Hematopoietic multipotent progenitor cell treated with erythropoietin and hydrocortisone succinate and interleukin-3 and kit ligand, for 6 days (in vitro differentiated cells): ENCODE measurements at regions not wholly inside any gene's neighbourhood (a gene's known extent, or its start where the extent isn't known, plus 50 kb on each side); places are given as distances from the start of the nearest gene placed in this dataset.

Experiments used
- DNase-seq: peaks from one replicate; pipeline ENCODE4 v3.0.0-alpha.2; 2015

DNA sequence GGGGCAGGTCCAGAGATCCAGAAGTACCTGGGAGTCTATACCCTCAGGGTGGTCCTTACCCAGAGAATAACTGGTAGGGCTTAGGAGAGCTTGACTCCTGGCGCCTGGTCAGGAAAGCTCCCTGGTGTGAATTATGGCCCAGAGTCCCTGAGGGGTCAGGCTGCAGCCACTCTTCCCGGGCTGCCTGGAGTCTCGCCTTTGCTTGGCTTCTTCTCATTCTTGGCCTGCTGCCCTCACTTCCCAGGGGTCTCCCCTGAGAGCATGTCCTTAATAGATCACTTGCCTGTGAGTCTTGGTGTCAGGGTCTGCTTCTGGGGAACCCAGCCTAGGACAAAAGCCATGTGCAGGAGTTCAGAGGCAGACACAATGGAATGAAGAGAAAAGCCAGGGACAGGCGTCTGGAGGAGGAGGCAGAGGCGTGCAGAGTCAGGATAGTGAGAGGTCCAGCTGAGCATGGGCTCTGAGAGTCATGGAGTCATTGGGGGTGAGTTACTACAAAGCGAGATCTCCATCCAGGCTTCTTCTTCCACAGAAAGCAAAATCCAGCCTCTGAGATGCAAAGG is 212.3 kb downstream of the TFAP2C start:
- DNase-seq, result no peak

DNA sequence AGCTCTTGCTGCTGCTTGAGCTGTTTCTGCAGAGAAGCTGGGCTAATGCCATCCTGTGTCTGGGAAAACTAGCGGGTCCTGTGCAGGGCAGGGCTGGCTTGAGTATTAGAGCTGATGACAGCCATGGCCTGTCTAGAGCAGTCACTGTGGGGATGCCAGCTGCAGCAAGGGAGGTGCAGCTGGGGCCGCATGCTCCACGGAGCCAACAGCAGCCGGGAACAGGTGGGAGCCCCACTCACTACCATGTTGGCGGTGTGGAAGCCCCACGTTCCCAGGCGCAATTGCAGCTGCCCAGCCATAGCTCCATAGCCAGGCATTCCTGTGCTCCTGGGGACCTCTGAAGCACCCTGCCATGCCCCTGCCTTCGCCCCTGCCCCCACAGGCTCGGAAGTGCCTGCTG is 212.9 kb downstream of the TFAP2C start:
- DNase-seq, result no peak

DNA sequence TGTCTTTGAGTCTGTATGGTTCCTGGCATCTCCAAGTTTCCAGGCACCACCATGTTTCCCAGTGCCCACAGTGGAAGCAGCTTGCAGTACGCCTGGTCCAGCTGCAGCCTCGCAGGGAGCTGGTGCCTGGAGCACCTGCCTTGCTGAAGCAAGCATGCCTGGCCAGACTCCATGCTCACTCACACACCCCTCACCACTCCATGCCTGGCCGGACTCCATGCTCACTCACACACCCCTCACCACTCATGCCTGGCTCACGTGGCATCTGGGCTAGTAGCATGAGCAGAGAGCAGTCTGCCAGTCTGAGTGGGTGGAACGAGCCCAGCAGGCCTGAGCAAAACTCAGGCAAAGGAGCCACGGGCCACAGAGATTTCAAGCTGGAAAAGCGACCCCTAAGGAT is 214.3 kb downstream of the TFAP2C start:
- no peak for DNase-seq

DNA sequence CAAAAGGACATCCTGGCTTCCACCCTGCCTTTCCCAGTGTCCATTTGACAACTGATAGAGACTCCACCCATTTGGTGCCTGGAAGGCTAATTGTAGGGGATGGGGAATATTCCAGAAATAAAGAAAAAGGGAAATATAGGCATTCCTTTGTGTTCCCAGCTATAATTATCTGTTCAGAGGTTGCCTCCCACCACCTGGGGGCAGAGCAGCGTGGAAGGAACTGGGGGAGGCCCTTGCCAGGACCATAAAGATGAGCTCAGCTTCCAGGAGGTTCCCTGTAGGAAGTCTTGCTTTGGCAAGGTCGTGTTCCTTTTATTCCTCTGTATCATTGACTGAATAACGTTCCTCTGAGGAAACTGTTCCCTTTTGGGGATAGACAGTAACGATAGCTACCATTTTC is 214.7 kb downstream of the TFAP2C start:
- DNase-seq, result no peak

DNA sequence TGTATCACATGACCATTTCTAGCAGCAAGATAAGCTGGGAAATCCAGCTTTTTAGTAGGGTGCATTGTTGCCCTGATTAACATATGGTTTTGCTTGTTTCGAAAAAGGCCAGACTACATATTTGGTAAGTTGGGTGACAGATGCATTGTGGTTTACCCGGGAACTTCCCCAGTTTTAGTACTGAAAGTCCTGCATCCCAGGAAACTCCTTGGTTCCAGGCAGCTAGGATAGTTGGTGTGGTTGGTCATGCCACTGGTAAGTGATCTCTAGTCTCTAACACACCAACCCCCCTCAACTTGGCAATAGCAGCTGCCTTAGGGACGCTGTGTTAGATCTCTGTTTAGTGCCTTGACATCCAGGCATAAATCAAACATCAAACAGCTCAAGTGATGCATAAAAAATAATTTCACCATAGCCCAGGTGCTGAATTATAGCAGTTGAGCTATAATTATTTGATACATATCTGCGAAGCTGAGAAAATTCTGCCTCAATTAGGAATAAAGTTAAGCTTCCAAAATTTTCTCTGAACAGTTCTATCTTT is 216.5 kb downstream of the TFAP2C start:
- DNase-seq, result no peak

DNA sequence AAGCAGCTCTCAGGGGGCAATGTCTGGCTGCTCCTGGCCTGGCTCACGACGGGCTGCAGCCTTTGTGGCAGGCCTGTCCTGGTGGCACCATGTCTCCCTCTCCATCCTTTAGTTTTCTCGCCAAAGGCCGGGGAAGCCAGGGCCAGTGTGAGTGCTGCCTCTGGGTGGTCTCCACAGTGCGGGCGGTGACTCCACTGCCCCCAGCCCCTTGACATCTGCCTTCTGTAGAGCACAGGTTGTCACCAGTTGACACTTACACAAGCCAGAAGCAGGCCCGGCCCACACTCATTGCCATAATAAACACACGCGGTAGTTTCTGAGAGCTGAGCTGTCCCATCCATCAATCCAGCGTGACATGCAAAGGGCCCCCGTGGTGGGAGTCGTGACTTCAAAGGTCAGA is 219.5 kb downstream of the TFAP2C start:
- no peak for DNase-seq

DNA sequence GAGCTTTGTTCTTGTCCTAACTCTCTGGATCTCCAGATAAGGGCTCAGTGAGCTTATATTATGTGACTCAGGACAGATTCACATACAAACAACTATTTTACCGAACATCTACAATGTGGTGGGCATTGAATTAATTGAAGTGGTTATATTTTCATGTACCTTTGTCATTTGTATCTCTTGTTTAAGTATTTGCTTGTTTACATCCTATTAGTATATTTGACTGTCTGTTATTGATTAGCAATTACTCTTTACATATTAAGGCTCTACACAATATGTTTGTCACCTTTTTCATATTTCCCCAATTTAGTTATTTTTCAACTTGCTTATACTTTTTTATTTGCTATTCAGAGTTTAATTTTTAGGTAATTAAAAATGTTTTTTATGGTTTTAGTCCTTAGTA is 222.4 kb downstream of the TFAP2C start:
- DNase-seq, result no peak

DNA sequence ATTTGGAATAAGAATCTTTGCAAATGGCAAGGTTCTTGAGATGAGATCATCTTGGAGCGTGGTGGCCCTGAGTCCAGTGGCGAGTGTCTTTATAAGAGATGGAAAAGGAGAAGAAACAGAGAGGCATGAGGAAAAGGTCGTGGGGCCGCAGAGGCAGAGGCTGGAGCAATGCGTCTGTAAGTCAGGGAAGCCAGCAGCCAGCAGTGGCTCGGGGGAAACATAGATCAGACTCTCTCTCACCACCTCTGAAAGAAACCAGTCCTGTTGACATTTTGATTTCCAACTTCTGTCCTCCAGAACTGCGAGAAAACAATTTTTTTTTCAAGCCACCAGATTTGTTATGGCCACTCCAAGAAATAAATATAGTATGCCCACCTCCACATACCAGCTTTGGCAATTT is 226.6 kb downstream of the TFAP2C start:
- DNase-seq, result no peak

DNA sequence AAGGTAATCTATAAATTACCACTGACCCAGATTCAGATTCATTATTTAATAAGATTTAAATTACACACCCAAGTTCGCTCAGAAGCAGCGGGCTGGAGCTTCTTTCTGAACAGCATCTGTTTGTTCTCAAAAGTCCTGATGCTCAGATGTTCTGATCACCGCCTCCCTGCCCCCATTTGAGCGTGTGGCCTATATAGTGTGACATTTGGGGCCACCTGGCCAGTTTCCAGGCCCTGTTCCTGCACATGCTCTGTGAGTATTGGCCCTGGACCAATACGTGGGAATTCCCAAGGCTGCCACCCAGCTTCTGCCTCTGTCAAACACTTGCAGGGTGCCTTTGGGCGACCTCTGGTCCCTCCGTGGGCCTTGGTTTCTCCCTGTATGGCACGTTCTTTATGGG is 228.8 kb downstream of the TFAP2C start:
- DNase-seq, result no peak

DNA sequence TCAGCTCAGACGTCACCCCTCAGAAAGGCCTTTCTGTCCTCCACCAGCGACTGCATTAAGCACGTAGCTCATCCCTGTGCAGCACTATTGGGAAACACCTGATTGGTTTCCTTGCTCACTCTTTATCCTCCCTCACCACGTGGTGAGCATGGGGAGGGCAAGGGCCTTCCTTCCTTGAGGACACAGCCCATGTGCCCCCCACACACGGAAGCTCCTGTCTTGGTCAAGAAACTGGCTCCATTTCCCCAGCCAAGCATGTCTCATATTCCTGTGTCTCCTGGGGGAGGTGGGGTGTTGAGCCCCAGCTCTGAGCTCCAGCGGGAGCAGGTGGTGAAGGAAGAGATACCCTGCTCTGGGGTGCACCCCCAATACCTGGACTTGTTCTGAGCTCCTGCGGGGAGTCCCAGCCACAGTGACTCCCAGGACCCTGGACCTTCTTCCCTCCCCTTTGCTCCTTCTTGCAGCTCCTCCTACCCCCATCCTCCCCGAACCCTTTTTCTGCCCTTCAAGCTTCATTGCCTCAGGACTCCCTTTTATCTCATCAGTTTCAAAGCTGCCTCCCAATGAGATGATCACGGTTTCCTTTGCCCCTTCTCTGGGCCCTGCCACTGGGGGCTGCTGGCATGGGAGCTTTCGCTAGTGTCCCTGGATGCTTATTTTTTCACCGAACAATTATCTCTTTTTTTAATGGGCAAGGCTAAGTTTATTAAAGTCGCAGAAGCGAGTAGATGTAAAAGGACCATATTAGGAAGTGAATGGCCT is 230.1 kb downstream of the TFAP2C start:
- no peak for DNase-seq

DNA sequence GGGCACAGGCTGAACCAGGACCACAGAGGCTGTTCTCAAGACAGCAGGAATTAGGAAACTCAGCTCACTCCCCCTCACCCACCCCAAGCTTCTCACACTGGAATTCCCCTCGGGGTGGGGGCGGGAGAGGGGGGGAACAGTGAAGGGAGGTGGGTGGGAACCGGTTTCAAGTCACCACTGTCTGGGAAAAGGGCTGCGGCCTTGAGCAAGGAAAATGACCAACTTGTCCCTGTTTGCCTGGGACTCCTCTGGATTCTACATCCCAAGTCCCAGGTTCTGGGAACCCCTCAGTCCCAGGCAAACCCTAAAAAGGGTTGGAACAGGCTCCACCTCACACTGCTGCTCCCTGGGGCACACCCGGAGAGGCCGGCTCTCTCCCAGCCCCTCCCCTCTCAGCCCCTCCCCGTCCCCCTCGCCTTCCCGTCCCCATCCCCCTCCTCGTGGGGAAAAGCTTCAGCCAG is 230.7 kb downstream of the TFAP2C start:
- DNase-seq, result no peak

DNA sequence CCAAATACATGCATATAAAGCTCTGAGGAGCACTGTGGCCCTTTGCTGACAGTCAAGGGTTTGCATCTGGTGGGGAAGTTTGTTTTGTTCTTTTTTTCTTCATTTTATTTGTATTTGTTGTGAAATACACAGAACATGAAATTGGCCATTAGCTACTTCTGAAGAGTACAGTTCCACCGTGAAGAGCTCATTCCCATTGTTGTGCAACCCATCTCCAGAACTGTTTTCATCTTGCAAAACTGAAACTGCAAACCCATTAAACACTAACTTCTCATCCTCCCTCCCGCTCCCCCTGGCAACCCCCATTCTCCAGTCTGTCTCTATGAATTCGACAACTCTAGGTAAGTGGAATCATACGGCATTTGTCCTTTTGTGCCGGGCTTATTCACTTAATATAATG is 231.3 kb downstream of the TFAP2C start:
- no peak for DNase-seq

DNA sequence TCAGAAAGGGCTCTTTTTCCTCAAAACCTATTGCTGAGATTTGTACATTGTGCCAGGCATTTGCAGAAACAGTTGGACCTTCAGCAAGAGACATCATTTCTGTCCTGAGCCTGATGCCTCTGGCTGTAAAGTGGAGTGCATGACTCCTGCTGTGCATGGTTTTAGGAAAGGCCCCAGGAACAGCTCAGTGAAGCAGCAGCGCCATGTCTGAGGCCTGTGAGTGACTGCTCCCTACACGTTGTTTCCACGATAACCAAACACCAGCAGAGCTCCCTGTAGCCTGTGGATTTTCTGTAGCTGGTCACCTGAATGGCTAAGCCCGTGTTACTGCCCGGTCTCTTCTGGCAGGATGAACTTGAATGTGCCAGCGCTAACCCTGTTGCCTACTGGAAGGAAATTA is 232.5 kb downstream of the TFAP2C start:
- no peak for DNase-seq

DNA sequence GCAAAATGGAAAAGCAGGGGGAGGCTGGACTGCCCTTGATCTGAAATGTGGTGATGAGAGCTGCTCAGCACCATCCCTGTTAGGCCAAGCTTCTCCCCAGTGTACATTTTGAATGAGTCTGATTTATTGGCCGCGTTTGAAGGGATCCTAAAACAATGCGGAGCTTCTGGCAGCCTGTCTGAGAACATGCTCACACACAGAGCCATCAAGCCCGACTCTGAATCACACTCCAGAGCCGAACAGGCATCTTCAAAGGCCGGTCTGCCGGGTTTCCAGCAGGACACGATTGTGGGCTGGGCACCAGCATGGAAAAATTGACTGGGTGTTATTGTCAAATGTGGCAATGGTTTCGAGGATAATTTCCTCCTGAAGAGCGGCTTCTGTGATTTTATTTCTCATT is 235.9 kb downstream of the TFAP2C start:
- DNase-seq, result no peak

DNA sequence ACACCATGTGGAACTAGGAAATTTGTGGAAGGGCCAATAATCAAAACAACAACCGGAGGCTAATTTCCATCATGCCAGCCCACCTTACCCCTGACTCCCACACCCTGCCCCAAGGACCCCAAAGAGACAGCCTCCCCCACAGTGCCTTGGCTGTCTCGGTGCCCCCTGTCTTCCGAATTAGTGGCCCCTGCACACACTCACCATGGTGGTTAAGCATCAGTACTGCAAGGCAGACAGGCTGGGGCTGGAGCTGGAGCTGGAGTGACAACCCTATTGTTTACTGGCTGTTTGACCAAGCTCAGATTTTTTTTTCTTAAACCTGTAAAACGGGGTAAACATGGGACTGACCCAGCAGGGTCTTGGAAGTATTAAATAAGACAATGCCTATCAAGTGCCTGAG is 238.0 kb downstream of the TFAP2C start:
- DNase-seq, result no peak

DNA sequence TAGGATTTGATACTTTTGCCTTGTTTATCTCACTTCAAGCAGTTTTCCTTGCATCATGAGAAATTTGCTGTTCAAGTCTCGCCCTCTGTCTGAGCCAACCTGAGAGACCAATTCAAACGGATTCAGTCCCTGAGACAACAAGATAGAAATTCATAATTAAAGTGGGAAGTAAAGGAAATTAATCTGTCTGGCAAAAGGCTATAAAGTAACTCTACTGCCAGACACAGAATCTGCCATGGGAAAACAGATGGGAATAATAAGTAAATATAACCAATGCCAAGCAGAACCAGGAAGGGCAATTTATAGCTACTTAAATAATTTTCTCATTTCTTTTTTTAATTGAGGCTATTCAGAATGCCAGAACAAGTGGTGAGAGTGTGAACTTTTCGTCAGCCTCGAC is 239.6 kb downstream of the TFAP2C start:
- DNase-seq, result no peak

DNA sequence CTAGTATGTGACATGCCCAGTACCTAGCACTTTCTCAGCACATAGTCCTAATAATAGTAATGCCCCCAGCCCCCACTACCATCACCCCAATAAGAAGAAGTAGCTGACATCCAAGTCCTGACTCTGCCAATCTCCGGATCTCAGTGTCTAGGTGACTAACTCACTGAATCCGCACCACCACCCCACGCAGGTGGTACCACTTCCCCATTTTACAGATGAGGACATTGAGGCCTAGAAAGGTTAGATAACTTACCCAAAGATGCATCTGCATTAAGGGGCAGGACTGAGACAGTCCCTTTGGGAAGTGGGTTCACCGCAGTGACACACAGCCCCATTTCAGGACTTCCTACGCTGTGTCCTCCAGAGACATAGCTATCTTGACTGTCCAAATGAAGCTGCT is 241.2 kb downstream of the TFAP2C start:
- no peak for DNase-seq

DNA sequence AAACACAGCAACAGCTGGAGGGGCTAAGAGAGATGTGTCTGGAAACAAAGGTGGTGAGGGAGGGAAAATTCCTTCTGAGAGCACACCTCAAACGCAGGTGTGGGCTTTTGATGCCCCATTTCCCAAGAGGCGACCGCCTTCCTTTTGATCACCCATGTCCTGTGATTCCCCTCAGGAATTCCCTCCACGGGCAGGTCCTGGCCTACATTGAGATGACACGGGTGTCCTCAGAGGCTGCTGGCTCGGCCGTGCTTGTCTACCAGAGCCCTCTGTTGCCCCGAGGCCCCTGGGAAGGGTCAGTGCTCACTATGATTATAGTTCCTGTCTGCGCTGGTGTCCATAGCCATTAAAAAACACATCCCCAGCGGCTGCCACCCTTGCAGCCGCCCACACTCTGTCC is 242.6 kb downstream of the TFAP2C start:
- DNase-seq, result no peak

DNA sequence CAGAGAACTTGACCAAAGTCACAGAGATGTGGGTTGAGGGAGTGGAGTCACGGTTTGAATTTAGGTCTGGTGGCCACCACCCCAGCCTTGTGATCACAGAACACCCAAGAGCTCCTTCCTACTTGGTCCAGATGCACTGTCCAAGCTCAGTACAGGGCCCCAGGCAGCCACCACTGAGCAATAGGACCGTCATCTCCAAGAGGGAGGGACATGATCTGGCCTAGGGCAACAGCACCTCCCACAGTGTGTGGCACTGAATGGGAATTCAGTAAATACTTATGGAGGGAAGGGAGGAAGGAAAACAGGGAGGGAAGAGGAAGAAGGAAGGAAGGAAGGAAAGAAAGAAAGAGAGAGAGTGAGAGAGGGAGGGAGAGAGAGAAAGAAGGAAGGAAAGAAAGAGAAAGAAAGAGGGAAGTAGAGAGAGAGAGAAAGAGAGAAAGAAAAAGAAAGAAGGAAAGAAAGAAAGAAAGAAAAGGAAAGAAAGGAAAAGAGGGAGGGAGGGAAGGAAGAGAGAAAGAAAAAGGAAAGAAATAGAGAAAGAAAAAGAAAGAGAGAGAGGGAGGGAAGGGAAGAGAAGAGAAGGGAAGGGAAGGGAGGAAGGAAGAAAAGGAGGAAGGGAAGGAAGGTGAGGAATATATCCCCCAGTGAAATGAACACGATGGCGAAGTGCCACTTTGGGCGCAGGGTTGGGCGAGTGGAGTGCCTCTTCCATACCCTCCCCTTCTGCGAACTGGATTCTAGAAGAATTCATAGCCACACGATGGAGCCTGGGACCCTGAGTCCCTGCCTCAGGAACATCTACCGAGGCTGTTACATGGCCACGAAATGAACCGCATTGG is 243.7 kb downstream of the TFAP2C start:
- no peak for DNase-seq

DNA sequence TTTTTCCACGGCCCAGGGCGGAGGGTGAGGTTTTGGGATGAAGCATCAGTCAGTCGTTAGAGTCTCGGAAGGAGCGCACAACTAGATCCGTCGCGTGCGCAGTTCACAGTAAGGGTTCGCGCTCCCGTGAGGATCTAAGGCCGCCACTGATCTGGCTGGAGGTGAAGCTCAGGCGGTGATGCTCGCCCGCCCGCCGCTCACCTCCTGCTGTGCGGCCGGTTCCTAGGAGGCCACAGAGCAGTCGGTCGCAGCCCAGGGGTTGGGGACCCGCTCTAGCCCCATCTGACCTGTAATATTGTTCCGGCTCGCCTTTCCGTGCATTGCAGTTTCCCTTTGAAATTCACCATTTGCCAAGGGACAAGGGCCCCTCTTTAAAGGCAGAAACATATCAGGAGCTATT is 244.7 kb downstream of the TFAP2C start:
- DNase-seq, result no peak

DNA sequence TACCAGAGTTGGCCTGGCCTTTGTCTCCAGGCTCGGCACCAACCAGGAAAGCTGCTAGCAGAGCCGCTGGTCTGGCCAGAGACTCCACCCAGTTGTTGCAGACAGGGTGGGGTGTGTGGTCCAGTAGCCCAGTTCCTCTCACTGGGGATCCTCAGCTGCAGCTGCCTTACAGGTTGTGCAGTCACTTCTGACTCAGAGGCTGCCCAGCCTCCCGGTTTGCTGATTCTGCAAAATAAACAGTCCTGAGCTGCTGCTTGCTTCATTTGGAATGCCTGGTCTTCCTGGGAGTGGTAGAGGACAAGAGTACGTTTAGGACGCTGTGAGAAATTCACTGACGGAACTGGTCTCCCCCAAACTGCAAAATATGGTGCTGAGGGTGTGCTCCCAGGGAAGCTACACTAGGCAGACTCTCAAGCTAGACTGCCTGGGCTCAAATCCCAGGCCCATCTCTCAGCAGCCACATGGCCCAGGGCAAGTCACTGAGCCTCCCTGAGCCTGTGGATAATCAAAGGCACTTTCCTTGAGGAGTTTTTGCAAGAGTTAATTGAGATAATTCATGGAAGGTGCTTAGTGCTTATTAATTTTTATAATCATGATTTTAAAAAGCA is 246.1 kb downstream of the TFAP2C start:
- no peak for DNase-seq

DNA sequence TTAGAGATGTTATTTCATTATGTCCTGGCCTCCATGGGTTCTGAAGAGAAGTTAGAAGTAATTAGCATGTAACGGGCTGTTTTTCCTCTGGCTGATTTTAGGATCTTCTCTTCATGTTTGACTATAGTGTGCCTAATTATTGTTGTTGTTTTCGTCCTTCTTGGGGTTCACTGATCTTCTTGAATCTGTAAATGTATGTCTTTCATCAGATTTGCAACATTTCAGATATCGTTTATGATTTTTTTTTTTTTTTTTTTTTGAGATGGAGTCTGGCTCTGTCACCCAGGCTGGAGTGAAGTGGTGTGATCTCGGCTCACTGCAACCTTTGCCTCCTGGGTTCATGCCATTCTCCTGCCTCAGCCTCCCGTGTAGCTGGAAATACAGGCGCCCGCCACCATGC is 246.7 kb downstream of the TFAP2C start:
- no peak for DNase-seq

DNA sequence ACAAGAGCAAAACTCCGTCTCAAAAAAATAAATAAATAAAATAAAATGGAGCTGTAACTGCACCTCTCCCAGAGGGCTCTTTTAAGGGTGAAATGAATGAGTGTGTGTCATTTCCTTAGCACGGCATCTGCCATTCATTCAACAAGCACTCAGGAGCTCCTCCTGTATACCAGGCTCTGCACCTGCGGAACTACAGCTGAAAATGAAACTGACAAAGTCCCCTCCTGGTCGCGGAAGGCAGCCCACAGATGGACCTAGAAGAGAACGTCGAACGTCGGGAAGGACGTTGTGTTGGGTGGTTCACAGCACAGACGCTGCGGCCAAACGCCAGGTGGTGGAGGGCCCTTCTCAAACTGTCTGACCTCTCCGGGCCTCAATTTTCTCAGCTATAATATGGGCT is 256.4 kb downstream of the TFAP2C start:
- no peak for DNase-seq
